ENCODE measurements at regions not wholly inside any gene's neighbourhood (a gene's known extent, or its start where the extent isn't known, plus 50 kb on each side); places are given as distances from the start of the nearest gene placed in this dataset.

- TF ChIP-seq CTCF (conservative IDR thresholded peaks at IDR 0.05; ENCODE audit: low read depth, low read length): no peak
- no peak for TF ChIP-seq EZH2 (IDR thresholded peaks at IDR 0.05; ENCODE audit: low read length, unreplicated experiment)
Measured at GRCh38 chr5:74919041-74919440, 52.9 kb upstream of the FAM169A start.

Data from PC-3 (cell line).